ENCODE measurements at regions not wholly inside any gene's neighbourhood (a gene's known extent, or its start where the extent isn't known, plus 50 kb on each side); places are given as distances from the start of the nearest gene placed in this dataset.

DNA sequence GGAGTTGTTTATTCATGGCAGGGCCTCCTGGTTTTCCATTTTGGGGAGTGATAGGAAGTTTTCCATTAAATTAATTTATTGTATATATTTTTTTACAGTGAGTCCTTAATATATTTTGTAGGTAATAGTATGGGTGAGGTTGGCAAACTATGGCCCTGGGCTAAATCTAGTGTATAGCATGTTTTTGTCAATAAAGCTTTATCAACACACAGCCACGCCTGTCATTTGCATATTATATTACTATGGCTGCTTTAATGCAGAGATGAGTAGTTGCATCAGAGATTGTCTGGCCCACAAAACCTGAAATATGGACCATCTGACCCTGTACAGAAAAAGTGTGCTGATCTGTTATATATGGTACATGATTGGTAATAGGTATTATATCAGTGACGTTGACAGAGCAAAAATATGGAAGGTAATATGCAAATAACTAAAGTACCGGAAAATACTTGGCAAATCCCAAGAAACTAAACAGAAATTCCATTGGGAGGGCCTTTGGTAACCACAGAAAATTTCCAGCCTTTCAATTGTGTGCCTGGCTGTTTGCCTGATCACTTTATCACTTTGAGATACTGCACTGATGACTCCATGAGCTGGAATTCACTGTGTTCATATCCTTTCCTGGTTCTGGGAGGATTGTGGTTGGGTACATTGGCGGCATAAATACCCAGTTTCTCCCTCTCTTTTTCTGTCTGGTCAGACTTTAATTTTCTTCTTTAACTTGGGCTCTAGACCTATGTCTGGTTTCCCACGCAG is 61.7 kb upstream of the RFLNA start:
- WGBS, 2 experiments (ENCODE audit: extremely low coverage in 1 of 2, insufficient coverage in 1 of 2, insufficient read length in 1 of 2, insufficient replicate concordance in 2 of 2, low coverage in 1 of 2, low lambda C conversion rate in 2 of 2, missing lambda C conversion rate in 1 of 2), result 80% methylated on average over 5 of the region's 5 CpGs; no CpG with 5 or more reads in 1 of the 2 experiments
- Histone ChIP-seq H3K27me3 (replicated peaks in 1 of 4; ENCODE audit: control insufficient read depth in 3 of 4, extremely low read depth in 1 of 4, insufficient read depth in 3 of 4, low read length in 3 of 4) (no peaks in the 10 kb centered on the region), H4K5ac (ENCODE audit: insufficient read length, low read depth, low read length) (no peak overlapping the region), H2BK20ac (ENCODE audit: low read length) (no peak overlapping the region), H3K23me2 (ENCODE audit: low read depth, low read length) (peaks cover 5% of the 10 kb centered on the region; the same call in 1 of the 2 replicates), H3K4me1 (replicated peaks in 1 of 4; ENCODE audit: control insufficient read depth in 3 of 4, insufficient read depth in 4 of 4, low read length in 3 of 4) (no peaks in the 10 kb centered on the region), H3K18ac (ENCODE audit: extremely low read depth, low read length) (no peak overlapping the region), H3K4ac (replicated peaks; ENCODE audit: insufficient read length, low read depth, low read length) (no peak overlapping the region), H3K9me3 (ENCODE audit: insufficient read depth in 2 of 2, low read depth in 1 of 2, low read length in 1 of 2) (peaks cover 0 to 8% of the 10 kb centered on the region in 2 experiments; a peak in 1 of 4 replicates), H3K4me2 (ENCODE audit: insufficient read depth in 1 of 2, low read depth in 2 of 2, low read length in 2 of 2) (no peak overlapping the region), H4K8ac (ENCODE audit: extremely low read depth, insufficient read depth, low read length) (no peak overlapping the region), H3K56ac (replicated peaks; ENCODE audit: insufficient read length, low read depth, low read length) (no peak overlapping the region), H3K79me1 (ENCODE audit: low read depth, low read length) (no peaks in the 10 kb centered on the region), H2AFZ (ENCODE audit: low read length) (no peak overlapping the region), H2BK12ac (ENCODE audit: low read depth, low read length) (no peak overlapping the region), H3K79me2 (ENCODE audit: control insufficient read depth in 1 of 2, insufficient read depth in 2 of 2, low read length in 2 of 2) (no peaks in the 10 kb centered on the region), H3K4me3 (ENCODE audit: extremely low read depth in 1 of 4, insufficient read depth in 2 of 4, low read depth in 3 of 4, low read length in 4 of 4) (no peak overlapping the region), H3K23ac (ENCODE audit: insufficient read length) (no peak overlapping the region), H4K20me1 (replicated peaks in 1 of 2; ENCODE audit: control insufficient read depth in 1 of 2, insufficient read depth in 2 of 2, low read length in 2 of 2) (no peaks in the 10 kb centered on the region), H2AK5ac (ENCODE audit: low read depth, low read length) (no peak overlapping the region), H4K91ac (replicated peaks; ENCODE audit: insufficient read length, low read length) (no peak overlapping the region), H2BK5ac (ENCODE audit: low read depth, low read length) (no peak overlapping the region), H3K9ac (replicated peaks in 1 of 4; ENCODE audit: extremely low read depth in 1 of 4, low read depth in 3 of 4, low read length in 3 of 4) (no peak overlapping the region), H2BK120ac (replicated peaks; ENCODE audit: low read depth, low read length) (no peak overlapping the region), H3K36me3 (ENCODE audit: control insufficient read depth in 2 of 4, insufficient read depth in 4 of 4, low read length in 3 of 4) (no peaks in the 10 kb centered on the region; a peak in 1 of 8 replicates), H3K14ac (ENCODE audit: insufficient read length) (no peak overlapping the region), H3K27ac (ENCODE audit: low read depth, low read length) (no peak overlapping the region), H2BK15ac (ENCODE audit: low read length) (no peak overlapping the region)
- POLR2A ChIA-PET (ENCODE audit: partially characterized antibody), result no interaction called here
- CTCF ChIA-PET (ENCODE audit: partially characterized antibody), result interaction anchor here (1.3 kb wide), 2 partner anchors 31 to 180 kb away, joined by 3 to 5 read pairs; no protein-coding TSS in a partner anchor
- no peak for TF ChIP-seq NANOG (IDR thresholded peaks at IDR 0.05; ENCODE audit: insufficient read depth, low read depth, low read length, poor library complexity, severe bottlenecking)
- TF ChIP-seq FOSL1 (IDR thresholded peaks at IDR 0.05; ENCODE audit: insufficient read depth, low read depth, low read length), result no peak
- no peak for TF ChIP-seq TCF12 (IDR thresholded peaks at IDR 0.05; ENCODE audit: low read depth, low read length)
- TF ChIP-seq SP4 (IDR thresholded peaks at IDR 0.05; ENCODE audit: low read length), result no peak
- TF ChIP-seq RAD21 (IDR thresholded peaks at IDR 0.05 in 1 of 2, conservative IDR thresholded peaks at IDR 0.05 in 1 of 2; ENCODE audit: low read depth in 2 of 2, low read length in 2 of 2), result no peak
- no peak for TF ChIP-seq CEBPB (IDR thresholded peaks at IDR 0.05; ENCODE audit: low read depth, low read length)
- no peak for TF ChIP-seq CTBP2 (IDR thresholded peaks at IDR 0.05; ENCODE audit: borderline replicate concordance, insufficient read depth, insufficient read length, low read length)
- no peak for DNase-seq (ENCODE audit: low read depth in 1 of 2, low spot score in 2 of 2)
- FAIRE-seq, result no peak
